UCSD-AML1 (cell line): ENCODE measurements at regions not wholly inside any gene's neighbourhood (a gene's known extent, or its start where the extent isn't known, plus 50 kb on each side); places are given as distances from the start of the nearest gene placed in this dataset.
"Not testable (repeated sequence)": the region's sequence is repeated elsewhere in the genome, so short reads cannot be mapped to it uniquely, and the experiment has no call there.

Source experiments
- DNase-seq: peaks from one replicate; lab custom pipeline; 2025; ENCODE audit not compliant: unreplicated experiment; lab: John Stamatoyannopoulos, UW

GRCh38 chr4:186775902-186776301, 52.2 kb upstream of the FAT1 start:
- DNase-seq: no peak

GRCh38 chr4:186778134-186778533, 54.5 kb upstream of the FAT1 start:
- no peak for DNase-seq

GRCh38 chr4:186780291-186781031, 56.8 kb upstream of the FAT1 start:
- no peak for DNase-seq

GRCh38 chr4:186781032-186781917, 57.6 kb upstream of the FAT1 start:
- DNase-seq: no peak

GRCh38 chr4:186782302-186782701, 58.6 kb upstream of the FAT1 start:
- DNase-seq: no peak

- no peak for DNase-seq
Measured at GRCh38 chr4:186787536-186787935, 63.9 kb upstream of the FAT1 start.

GRCh38 chr4:186789651-186790050, 66.0 kb upstream of the FAT1 start:
- DNase-seq: no peak

GRCh38 chr4:186790630-186791029, 67.0 kb upstream of the FAT1 start:
- no peak for DNase-seq

GRCh38 chr4:186792728-186793366, 69.2 kb upstream of the FAT1 start:
- DNase-seq: no peak

GRCh38 chr4:186798951-186799659, 75.4 kb upstream of the FAT1 start:
- DNase-seq: no peak

- no peak for DNase-seq
Measured at GRCh38 chr4:186805020-186805820, 81.6 kb upstream of the FAT1 start.

GRCh38 chr4:186805917-186806316, 82.3 kb upstream of the FAT1 start:
- DNase-seq: not testable (repeated sequence)

GRCh38 chr4:186806679-186807421, 83.2 kb upstream of the FAT1 start:
- DNase-seq: no peak

GRCh38 chr4:186807808-186808629, 84.4 kb upstream of the FAT1 start:
- DNase-seq: no peak

GRCh38 chr4:186808630-186809018, 85.0 kb upstream of the FAT1 start:
- no peak for DNase-seq

- no peak for DNase-seq
Measured at GRCh38 chr4:186809070-186809469, 85.4 kb upstream of the FAT1 start.

- DNase-seq: no peak
Measured at GRCh38 chr4:186810613-186811150, 87.0 kb upstream of the FAT1 start.

- no peak for DNase-seq
Measured at GRCh38 chr4:186812592-186812991, 88.9 kb upstream of the FAT1 start.
